HG03139 (cell line): ENCODE measurements at regions not wholly inside any gene's neighbourhood (a gene's known extent, or its start where the extent isn't known, plus 50 kb on each side); places are given as distances from the start of the nearest gene placed in this dataset.

Source experiments
- ATAC-seq: cut with Tn5 transposase; IDR thresholded peaks from one replicate; pipeline ENCODE4 v1.9.1; 2021; ENCODE audit not compliant: unreplicated experiment

GRCh38 chr10:90975096-90975495 lies 54.2 kb upstream of the ANKRD1 start:
- no peak for ATAC-seq

DNA sequence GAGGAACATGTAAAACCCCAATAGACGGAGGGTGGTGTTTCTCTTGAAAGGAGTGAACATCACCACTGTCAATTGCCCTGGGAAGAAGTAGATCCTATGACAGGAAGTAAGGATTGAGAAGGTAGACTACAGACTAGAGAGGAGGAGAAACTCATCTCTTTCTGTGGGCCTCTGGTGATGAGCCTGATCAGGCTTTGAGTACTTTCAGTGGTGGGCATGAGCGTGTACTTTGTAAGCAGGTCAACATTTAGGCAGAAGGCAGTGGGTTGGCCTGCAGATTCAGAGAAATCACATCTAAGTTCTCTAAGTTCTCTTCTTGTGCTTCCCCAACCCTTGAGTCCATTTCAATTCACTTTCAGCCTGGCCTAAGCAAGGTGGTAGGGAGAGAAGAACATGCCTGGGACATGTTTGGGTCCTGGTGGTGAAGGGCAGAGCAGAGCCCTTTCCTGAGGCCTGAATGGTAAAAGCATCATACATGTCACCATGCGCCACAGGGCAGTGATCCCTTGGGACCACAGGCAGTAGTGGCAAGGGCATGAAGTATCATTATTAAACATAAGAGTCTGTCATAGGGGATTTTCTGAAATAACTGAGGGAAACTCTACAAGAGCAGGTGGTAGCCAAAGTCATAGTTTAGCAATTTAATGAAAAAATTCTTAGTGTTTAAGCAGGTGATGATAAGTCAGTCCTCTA lies 56.4 kb upstream of the ANKRD1 start:
- ATAC-seq = no peak

- no peak for ATAC-seq
These were observed 57.1 kb upstream of the ANKRD1 start for GRCh38 chr10:90977855-90978486.

- no peak for ATAC-seq
These were observed 61.6 kb upstream of the ANKRD1 start for GRCh38 chr10:90982406-90983008.

GRCh38 chr10:90983914-90984549 lies 63.1 kb upstream of the ANKRD1 start:
- no peak for ATAC-seq

DNA sequence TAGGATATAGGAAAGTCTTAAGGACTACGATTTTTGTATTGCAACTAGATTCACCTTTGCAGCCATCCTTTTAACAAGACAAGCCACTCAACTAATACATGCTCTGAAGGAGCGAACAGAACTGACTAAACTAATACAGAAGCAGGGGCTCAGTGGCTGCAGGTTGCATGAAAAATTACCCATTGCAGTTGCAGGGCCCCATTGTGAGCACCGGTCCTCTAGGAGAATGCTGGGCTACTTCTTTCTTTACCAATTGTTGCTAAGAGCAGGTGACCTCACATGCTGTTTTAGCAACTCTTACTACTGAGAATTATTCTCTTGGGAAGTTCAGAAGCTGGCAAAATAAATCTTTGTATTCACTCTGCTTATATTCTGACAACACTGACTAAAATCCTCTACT lies 64.0 kb upstream of the ANKRD1 start:
- no peak for ATAC-seq

DNA sequence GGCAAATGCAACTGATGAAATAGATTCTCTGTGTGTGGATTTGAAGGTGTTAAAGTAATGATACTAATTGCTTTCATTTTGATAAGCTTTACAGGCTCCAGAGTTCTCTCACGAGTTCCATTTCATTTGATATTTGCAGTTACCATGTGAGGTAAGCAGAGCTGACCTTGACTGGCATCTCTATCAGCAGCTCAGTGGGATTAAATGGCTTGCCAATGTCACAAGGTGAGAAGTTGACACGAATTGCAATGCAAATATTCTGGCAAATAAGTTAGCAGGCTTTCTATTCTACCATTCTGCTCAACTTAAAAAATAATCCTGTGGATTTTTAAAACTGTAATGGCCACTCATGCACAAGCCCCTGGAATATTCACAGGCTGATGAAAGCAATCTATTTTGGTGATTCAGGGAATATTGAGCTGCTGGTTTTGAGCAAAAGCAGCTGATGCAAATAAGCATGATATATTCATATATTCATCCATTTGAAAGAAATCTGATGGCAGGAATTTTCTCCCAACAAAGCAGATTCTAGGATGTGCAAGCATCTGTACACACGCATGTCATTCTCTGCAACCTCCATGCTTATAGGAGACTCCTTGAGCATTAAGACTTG lies 64.5 kb upstream of the ANKRD1 start:
- ATAC-seq = no peak

DNA sequence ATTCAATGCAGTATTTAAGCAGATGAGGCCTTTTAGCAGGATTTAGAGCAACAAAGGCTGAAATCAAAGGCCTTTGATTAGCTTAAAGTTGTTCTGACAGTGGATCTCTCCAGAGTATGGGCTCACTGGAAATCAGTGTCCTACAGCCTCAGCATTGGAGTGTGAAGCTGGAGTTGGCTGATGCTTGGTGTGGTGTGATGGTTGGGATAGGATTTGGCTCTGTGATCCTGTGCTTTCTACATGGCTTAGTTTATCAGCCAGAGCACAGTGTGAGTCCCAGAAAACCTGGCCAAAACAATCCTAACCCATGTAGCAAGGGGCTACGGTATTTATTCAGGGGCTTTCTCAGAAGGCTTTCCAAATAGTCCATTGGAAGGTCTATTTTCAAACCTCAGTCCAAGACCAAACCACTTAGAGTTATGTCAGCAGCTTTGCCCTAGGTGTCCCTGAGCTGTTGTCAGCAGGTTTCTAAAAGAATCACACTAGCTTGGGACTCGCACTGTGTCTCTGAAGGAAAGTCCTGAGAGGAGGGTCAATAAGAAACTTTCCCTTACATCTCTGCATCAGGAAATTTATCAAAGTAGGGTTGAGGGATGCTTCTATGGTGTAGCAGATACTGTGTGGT lies 65.4 kb upstream of the ANKRD1 start:
- no peak for ATAC-seq

DNA sequence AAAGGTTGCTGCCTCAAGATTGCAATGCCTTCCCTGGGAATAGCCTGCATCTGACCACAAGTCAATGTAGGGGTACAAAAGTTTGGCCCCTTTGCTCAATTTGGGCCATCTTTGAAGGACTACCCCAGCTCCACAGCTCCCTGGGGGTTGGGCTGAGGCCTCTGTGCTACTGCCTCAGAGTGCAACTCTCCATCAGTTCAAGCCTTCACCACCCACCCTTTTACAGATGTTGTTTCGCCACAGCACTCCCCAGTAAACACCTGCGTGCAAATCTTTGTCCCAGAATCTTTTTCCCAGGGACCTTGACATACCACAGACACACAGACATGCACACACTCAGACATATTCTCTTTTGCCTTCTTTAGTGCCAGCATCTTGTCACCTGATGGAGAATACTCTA lies 66.0 kb upstream of the ANKRD1 start:
- no peak for ATAC-seq

- ATAC-seq = no peak
These were observed 66.5 kb upstream of the ANKRD1 start for GRCh38 chr10:90987383-90987782.

GRCh38 chr10:90988024-90988423 lies 67.1 kb upstream of the ANKRD1 start:
- ATAC-seq = no peak

- ATAC-seq = no peak
These were observed 67.9 kb upstream of the ANKRD1 start for GRCh38 chr10:90988802-90989201.

DNA sequence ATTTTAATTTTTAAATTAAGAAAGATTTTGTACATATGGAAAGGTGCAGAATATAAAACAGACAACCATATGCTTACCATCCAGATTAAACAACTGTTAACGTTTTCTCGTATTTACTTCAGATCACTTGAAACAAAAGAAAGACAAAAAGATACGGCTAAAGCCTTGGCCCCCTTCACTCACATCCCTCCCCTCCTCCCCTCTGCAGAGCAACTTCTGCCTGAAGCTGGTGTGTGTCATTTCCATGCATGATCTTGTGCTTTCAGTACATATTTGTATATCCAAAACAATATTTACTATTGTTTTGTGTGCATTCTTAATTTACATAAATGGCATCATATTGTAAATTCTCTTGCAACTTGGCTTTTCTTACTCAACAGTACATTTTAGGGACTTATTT lies 68.5 kb upstream of the ANKRD1 start:
- ATAC-seq = no peak

GRCh38 chr10:90992462-90992861 lies 71.6 kb upstream of the ANKRD1 start:
- ATAC-seq = no peak

- ATAC-seq = no peak
These were observed 72.5 kb upstream of the ANKRD1 start for GRCh38 chr10:90993340-90993739.

- no peak for ATAC-seq
These were observed 76.8 kb upstream of the ANKRD1 start for GRCh38 chr10:90997670-90998069.

DNA sequence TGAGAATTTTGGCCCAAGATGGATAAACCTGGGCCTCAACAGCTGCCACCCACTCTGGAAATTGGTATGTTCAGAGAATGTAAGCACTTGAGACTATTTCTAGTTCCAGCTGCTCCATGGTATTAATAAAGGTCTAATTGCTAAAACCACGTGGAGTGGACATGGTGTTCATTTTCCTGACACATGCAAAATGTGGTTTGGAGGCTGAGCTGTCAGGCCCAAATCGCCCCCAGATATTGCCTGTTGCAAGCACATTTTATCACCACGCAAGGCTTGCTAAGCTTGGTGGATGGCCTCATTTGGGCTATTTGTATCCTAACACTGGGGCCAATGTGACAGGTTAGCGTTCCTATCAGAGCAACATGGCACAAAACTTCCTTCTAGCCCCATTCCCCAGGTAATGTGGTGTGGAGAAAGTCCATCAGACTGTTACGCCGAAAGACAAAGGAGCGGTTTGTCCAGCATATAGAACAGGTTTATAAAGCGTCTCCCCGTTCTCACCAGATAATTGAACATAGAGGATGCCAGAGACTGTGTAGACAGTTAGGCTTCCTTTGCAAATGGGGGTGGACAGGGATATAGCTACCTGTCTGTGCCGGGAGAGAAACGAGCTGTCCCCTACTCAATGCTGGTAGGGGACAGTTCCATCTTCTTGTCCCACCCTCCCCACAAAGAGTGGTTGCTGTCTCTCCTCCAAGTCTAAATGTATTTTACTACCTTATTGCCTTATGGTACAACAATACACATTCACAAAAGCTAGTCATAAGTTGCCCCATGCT lies 78.0 kb upstream of the ANKRD1 start:
- ATAC-seq = no peak

DNA sequence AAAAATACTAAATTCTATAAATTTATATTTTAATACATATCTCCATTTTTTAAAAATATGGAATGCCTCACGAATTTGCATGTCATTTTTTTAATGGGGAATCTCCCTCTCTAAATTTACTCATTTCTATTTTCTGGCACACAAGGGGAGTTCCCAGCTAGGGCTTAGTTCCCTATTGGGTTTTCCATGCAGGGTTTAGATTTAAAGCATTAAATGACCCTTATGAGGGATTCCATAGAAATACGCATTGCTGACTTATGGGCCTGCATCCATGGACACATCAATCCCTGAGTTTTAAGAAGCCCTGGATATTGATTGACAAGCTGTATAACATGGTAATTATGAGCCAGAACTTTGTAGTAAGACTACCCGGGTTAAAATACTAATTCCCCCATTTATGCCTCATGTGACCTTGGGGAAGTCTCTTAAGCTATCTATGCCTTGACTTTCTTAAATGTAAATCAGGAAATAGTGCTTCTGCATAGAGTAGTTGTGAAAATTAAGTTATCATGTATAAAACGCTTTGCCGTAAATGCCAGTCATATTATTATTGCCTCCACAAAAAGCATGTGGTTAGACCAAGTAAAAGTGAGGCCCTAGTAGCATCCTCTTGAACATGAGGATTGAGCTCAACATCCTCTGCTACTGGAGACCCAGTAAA lies 78.8 kb upstream of the ANKRD1 start:
- ATAC-seq = no peak

- no peak for ATAC-seq
These were observed 79.6 kb upstream of the ANKRD1 start for GRCh38 chr10:91000470-91000869.

DNA sequence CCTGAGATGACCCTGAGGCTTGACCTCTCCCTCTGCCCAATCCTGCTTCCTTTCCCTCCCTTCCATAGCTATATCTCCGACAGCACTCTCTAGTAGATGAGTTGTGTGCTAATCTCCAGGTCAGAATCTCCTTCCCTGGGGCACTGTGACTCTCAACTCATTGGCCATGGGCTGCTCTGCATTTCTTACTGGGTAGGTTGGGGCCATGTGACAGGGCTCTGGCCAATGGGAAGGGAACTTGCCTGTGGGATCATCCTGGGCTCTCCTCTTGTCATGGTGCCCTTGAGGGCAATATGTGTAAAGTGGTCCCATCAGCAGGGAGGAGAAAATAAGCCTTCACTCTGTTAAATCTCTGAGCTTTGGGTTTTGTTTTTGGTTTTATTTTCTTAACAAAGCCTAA lies 80.1 kb upstream of the ANKRD1 start:
- ATAC-seq = no peak
